GM10248 (cell line): ENCODE measurements at regions not wholly inside any gene's neighbourhood (a gene's known extent, or its start where the extent isn't known, plus 50 kb on each side); places are given as distances from the start of the nearest gene placed in this dataset.
"Not testable (repeated sequence)": the region's sequence is repeated elsewhere in the genome, so short reads cannot be mapped to it uniquely, and the experiment has no call there.

Source experiments
- CTCF ChIA-PET: fragments of 300-600 bp; sonication (Branson Sonifier 250); formaldehyde crosslinking; extraction: SDS; loops from one replicate; lab custom pipeline; 2021; ENCODE audit warnings: antibody characterized with exemption; lab: Yijun Ruan, JAX
- POLR2A ChIA-PET: fragments of 350-650 bp; sonication (Branson Sonifier 250); formaldehyde crosslinking; extraction: SDS; loops from one replicate; lab custom pipeline; 2020; ENCODE audit warnings: antibody characterized with exemption; lab: Yijun Ruan, JAX
- DNase-seq: peaks from one replicate; pipeline ENCODE4 v3.0.0; 2012; ENCODE audit errors: extremely low spot score
- CTCF ChIP-seq: IDR thresholded peaks from 2 replicates; pipeline ENCODE4 v1.5.1; 2012; ENCODE audit warnings: mild to moderate bottlenecking, low read depth; ENCODE audit errors: extremely low read depth, missing control alignments, control extremely low read depth

DNA sequence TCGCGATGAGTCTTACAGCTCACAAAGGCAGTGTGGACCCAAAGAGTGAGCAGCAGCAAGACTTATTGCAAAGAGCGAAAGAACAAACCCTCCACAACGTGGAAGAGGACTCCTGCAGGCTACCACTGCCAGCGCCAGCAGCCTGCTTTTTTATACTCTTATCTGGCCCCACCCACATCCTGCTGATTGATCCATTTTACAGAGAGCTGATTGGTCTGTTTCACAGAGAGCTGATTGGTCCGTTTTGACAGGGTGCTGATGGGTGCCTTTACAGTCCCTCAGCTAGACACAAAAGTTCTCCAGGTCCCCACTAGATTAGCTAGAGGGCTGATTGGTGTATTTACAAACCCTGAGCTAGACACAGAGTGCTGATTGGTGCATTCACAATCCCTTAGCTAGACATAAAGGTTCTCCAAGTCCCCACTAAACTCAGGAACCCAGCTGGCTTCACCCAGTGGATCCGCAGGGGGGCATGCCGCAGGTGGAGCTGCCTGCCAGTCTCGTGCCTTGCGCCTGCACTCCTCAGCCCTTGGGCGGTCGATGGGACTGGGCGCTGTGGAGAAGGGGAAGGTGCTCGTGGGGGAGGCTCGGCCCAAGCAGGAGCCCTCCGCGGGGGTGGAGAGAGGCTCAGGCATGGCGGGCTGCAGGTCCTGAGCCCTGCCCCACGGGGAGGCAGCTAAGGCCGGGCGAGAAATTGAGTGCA, 75.7 kb downstream of the QDPR start:
- CTCF ChIA-PET = interaction anchor here (6.3 kb wide), 1 partner anchor 12 kb away, joined by 26 read pairs; no protein-coding TSS in a partner anchor
- POLR2A ChIA-PET, DNase-seq: not testable (repeated sequence)

DNA sequence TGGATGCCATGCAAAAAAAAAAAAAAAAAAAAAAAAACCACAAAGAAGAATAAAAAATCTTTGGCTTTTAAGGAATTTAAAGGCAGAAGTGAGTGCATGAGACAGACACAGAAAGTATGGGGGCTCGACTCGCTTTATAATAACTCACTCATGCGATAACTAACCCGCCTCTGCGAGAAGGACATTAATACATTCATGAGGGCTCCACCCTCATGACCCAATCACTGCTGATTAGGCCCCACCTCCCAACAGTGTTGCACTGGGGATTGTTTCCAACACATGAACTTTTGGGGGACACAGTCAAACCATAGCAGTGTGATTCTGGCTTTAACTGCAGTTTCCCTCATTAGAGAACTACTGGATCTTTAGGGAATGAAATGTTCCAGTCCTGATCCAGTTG, 78.1 kb downstream of the QDPR start:
- no peak for DNase-seq
- CTCF ChIA-PET = interaction anchor here (1.2 kb wide), 1 partner anchor 38 kb away, joined by 3 read pairs; no protein-coding TSS in a partner anchor
- no peak for TF ChIP-seq CTCF
- POLR2A ChIA-PET = no interaction called here

- no peak for TF ChIP-seq CTCF
- no peak for DNase-seq
- ChIA-PET POLR2A (no interaction called here), CTCF (interaction anchor here (0.9 to 1.9 kb wide), 3 partner anchors 20 to 44 kb away, joined by 3 to 5 read pairs (median 3); no protein-coding TSS in a partner anchor)
Observed at GRCh38 chr4:17427991-17428390, 83.9 kb downstream of the QDPR start.

DNA sequence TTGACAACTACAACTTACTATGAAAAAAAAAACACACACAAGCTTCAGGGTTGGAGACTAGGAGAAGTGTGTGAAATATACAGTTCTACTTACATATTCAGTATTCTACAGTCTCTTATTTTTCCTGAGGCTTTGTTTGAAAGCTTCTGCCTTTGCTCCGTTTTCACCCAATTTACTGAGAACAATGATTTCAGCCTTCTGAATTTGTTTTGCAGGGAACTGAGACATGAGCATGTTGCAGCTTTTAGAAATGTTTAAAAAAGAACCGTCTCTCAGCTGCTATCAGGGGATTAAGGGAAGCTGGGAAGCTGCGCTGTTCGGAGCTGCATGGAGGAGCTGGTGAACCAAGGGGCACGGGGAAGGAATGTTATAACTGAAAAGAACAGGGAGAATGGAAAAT, 85.7 kb downstream of the QDPR start:
- POLR2A ChIA-PET = no interaction called here
- TF ChIP-seq CTCF = no peak
- CTCF ChIA-PET = no interaction called here
- DNase-seq = no peak

DNA sequence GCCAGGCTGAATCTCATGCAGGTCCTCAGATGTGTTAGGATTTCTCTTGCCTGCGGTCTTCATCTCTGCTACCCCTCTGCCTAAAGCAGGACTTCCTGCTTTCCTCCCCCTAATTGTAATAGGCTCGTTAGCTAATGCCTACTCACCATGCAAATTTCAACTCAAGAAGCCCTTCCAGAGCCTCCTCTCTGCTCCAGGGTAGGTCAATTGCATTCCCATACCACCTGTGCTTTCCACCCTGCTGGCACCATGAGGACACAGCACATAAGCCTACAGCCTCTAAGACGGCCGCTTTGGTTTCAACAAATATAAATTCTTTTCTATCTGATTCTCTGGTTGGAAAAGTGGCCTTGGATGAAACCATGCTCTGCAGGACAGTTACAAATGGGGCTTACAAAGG, 93.9 kb downstream of the QDPR start:
- ChIA-PET CTCF (no interaction called here), POLR2A (no interaction called here)
- DNase-seq = no peak
- no peak for TF ChIP-seq CTCF

DNA sequence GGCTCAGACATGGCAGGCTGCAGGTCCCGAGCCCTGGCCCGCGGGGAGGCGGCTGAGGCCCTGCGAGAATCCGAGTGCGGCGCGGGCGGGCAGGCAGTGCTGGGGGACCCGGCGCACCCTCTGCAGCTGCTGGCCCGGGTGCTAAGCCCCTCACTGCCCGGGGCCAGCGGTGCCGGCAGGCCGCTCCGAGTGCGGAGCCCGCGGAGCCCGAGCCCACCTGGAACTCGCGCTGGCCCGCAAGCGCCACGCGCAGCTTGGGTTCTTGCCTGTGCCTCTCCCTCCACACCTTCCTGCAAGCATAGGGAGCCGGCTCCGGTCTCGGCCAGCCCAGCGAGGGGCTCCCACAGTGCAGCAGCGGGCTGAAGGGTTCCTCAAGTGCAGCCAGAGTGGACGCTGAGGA, 97.5 kb downstream of the QDPR start:
- no peak for TF ChIP-seq CTCF
- no peak for DNase-seq
- CTCF ChIA-PET = no interaction called here
- POLR2A ChIA-PET = no interaction called here

DNA sequence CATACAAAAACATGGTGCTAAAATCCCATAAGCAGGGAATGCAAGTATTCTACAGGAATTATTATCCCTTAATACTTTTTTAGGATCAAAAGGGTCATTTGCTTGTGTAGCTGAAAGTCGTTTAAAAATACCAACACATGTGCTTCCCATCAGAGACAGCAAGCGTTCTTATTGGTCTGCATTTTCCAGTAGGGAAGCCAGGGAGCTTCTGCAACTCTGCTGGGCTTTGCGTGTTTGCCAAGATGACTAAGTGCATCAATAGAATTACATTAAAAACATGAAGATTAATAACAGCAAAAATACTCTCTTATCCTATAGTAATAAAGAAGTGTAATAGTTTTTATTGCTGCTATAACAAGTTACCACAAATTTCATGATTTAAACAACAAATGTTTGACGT, 111.2 kb downstream of the QDPR start:
- ChIA-PET POLR2A (no interaction called here), CTCF (interaction anchor here (1.2 kb wide), 1 partner anchor 10 kb away, joined by 3 read pairs; no protein-coding TSS in a partner anchor)
- no peak for TF ChIP-seq CTCF
- DNase-seq = no peak
